Suprapubic skin (tissue), 4 donors: ENCODE measurements at regions not wholly inside any gene's neighbourhood (a gene's known extent, or its start where the extent isn't known, plus 50 kb on each side); places are given as distances from the start of the nearest gene placed in this dataset.

Experiments
- DNase-seq, 2 donors: peaks; one replicate each; pipeline ENCODE4 v3.0.0-alpha.2; 2019; ENCODE audit warnings: low spot score in 2 of 2
- H3K27ac ChIP-seq: fragments of 200-600 bp; sonication (generic); one replicate; pipeline ENCODE4 v1.5.1; 2019
- H3K27me3 ChIP-seq: fragments of 200-600 bp; sonication (generic); one replicate; pipeline ENCODE4 v1.5.1; 2019
- H3K36me3 ChIP-seq: fragments of 200-600 bp; sonication (generic); one replicate; pipeline ENCODE4 v1.5.1; 2019
- H3K4me1 ChIP-seq: fragments of 200-600 bp; sonication (generic); one replicate; pipeline ENCODE4 v1.5.1; 2019
- H3K4me3 ChIP-seq: fragments of 200-600 bp; sonication (generic); one replicate; pipeline ENCODE4 v1.5.1; 2019; ENCODE audit warnings: mild to moderate bottlenecking
- H3K9me3 ChIP-seq: fragments of 200-600 bp; sonication (generic); one replicate; pipeline ENCODE4 v1.5.1; 2019
- EP300 ChIP-seq: sonication (generic); formaldehyde crosslinking; IDR thresholded peaks from one replicate; pipeline ENCODE4 v1.6.1; 2017; ENCODE audit warnings: antibody characterized with exemption
- POLR2A ChIP-seq, 2 donors: fragments of 450-650 bp; IDR thresholded peaks; one replicate each; pipeline ENCODE4 v1.6.1; 2017; ENCODE audit warnings: antibody characterized with exemption in 2 of 2, mild to moderate bottlenecking in 2 of 2, moderate library complexity in 2 of 2
- POLR2AphosphoS5 ChIP-seq, 3 donors: sonication (generic); formaldehyde crosslinking; IDR thresholded peaks; one replicate each; pipeline ENCODE4 v1.6.1; 2017; ENCODE audit warnings: antibody characterized with exemption in 3 of 3
- WGBS: methylation state at CpG from one replicate; pipeline ENCODE4 v1.1.5; 2018; 5-methylcytosine and 5-hydroxymethylcytosine counted together
- TF ChIP-seq, protein P1 (sequence below), 2 donors: fragments of 200-600 bp in 1 of 2; fragments of 450-650 bp in 1 of 2; sonication (generic) in 1 of 2; IDR thresholded peaks; one replicate each; pipeline ENCODE4 v1.5.1; 2016 to 2019; ENCODE audit warnings: antibody characterized with exemption in 2 of 2, mild to moderate bottlenecking in 1 of 2, moderate library complexity in 1 of 2

DNA sequence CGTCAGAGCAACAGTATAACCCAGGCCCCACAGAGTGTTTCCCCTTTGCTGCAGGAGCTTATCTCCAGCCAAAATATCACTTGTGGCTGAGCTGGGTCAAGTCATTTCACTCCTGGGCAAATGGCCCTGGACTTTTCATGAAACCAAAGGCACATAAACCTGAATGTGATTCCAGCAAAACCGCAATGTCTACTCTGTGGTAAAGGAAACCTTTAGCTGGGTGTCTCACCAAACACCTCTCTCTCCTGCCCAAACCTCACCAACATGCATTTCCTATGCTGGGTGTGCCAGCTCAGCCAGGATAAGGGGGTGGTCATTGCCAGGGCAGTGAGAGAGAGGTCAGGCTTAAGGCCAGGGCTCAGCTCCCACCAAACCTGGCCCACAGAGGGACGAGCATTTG, 67.4 kb downstream of the GTPBP8 start:
- no peak for DNase-seq
- H3K9me3 ChIP-seq: no peaks in the 10 kb centered on the region
- no peaks in the 10 kb centered on the region for H3K27me3 ChIP-seq
- H3K36me3 ChIP-seq: no peaks in the 10 kb centered on the region
- TF ChIP-seq POLR2AphosphoS5 (IDR thresholded peaks at IDR 0.05) (no peak), POLR2A (IDR thresholded peaks at IDR 0.05) (no peak), EP300 (no peak)
- TF ChIP-seq, protein P1, sequence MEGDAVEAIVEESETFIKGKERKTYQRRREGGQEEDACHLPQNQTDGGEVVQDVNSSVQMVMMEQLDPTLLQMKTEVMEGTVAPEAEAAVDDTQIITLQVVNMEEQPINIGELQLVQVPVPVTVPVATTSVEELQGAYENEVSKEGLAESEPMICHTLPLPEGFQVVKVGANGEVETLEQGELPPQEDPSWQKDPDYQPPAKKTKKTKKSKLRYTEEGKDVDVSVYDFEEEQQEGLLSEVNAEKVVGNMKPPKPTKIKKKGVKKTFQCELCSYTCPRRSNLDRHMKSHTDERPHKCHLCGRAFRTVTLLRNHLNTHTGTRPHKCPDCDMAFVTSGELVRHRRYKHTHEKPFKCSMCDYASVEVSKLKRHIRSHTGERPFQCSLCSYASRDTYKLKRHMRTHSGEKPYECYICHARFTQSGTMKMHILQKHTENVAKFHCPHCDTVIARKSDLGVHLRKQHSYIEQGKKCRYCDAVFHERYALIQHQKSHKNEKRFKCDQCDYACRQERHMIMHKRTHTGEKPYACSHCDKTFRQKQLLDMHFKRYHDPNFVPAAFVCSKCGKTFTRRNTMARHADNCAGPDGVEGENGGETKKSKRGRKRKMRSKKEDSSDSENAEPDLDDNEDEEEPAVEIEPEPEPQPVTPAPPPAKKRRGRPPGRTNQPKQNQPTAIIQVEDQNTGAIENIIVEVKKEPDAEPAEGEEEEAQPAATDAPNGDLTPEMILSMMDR (IDR thresholded peaks at IDR 0.05): no peak
- 97% methylated on average over 3 of the region's 3 CpGs for WGBS
- H3K4me3 ChIP-seq: no peak overlapping the region
- no peaks in the 10 kb centered on the region for H3K4me1 ChIP-seq
- no peak overlapping the region for H3K27ac ChIP-seq

DNA sequence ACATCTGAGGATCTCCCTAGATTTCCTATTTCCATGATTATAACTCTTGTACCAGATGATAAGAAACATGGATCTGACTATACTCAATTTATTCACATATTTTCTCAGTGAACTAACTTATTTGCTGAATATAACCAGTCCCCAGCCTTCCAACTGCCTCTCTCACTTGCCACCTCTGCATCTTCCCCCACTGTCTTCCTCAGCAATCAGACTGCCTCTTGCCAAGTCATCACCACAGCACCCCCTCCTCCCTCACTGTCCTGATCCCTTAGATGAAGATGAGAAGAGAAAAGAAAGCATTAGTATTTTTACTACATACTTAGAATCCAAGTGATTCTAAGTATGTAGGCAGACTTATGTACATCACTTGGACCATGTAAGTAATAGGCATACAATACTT, 71.9 kb downstream of the GTPBP8 start:
- H3K27ac ChIP-seq: no peak overlapping the region
- no peaks in the 10 kb centered on the region for H3K9me3 ChIP-seq
- H3K4me1 ChIP-seq: no peaks in the 10 kb centered on the region
- H3K4me3 ChIP-seq: no peak overlapping the region
- TF ChIP-seq POLR2A (IDR thresholded peaks at IDR 0.05): no peak
- TF ChIP-seq, protein P1 (IDR thresholded peaks at IDR 0.05): no peak
- no peaks in the 10 kb centered on the region for H3K27me3 ChIP-seq
- DNase-seq: no peak
- no peaks in the 10 kb centered on the region for H3K36me3 ChIP-seq

DNA sequence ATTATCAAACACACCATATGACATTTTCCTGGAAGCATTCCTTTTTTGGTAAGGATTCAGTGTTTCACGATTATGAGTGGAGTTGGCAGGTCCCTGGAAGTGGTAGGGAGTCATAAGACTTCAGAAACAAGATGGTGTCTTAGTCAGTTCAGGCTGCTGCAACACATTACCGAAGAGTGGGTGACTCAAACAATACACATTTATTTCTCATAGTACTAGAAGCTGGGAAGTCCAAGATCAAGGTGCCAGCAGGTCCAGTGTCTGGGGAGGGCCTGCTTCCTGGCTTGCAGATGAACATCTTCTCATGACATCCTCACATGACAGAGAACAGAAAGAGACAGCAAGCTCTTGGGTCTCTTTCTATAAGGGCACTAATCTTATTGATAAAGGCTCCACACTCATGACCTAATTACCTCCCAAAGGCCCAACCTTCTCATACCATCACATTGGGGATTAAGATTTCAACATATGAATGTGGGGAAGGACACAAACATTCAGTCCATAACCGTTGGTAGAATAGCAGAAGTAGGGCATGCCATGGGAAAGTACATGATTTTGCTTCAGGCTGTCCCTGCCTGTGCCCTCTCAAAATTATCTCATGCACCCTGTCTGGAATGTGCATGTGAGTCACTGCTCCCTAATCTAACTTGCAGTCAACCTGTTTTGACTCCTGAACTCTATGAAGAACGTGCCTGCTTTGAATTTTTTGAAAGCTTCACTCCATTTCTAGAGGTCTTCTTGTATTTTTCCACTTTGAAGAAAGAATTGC, 72.5 kb downstream of the GTPBP8 start:
- no peaks in the 10 kb centered on the region for H3K4me1 ChIP-seq
- no peaks in the 10 kb centered on the region for H3K9me3 ChIP-seq
- no peak overlapping the region for H3K27ac ChIP-seq
- no peaks in the 10 kb centered on the region for H3K36me3 ChIP-seq
- 63% methylated on average over 4 of the region's 4 CpGs for WGBS
- TF ChIP-seq POLR2AphosphoS5 (IDR thresholded peaks at IDR 0.05): no peak
- TF ChIP-seq, protein P1 (IDR thresholded peaks at IDR 0.05): no peak
- no peak for TF ChIP-seq POLR2A (IDR thresholded peaks at IDR 0.05)
- no peak for TF ChIP-seq EP300
- no peaks in the 10 kb centered on the region for H3K27me3 ChIP-seq
- H3K4me3 ChIP-seq: no peak overlapping the region
- DNase-seq: no peak

DNA sequence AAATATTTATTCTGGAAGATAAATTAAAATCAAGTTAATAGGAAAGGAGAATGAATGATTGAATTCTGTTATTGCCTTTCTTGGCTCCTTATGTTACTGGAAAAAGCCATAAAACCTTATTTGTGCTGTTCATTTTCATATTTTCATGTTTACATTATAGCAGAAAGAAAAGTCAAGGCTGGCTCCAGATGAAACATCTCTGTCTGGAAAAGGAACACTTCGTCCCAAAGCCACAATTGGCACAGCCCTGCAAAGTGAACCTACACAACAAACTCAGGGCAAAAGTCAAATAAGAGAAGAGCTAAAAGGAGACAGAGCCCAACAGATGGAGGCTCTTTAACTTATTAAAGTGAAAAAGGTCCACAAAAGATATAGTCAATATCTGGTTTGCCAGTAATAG, 73.4 kb downstream of the GTPBP8 start:
- Histone ChIP-seq H3K36me3 (no peaks in the 10 kb centered on the region), H3K4me1 (no peaks in the 10 kb centered on the region), H3K27me3 (no peaks in the 10 kb centered on the region), H3K27ac (no peak overlapping the region), H3K9me3 (no peaks in the 10 kb centered on the region), H3K4me3 (no peak overlapping the region)
- WGBS: 80% methylated on average over 1 of the region's 1 CpG
- no peak for DNase-seq
- TF ChIP-seq, protein P1 (IDR thresholded peaks at IDR 0.05): no peak
- TF ChIP-seq POLR2A (IDR thresholded peaks at IDR 0.05) (no peak), EP300 (no peak), POLR2AphosphoS5 (IDR thresholded peaks at IDR 0.05) (no peak)

DNA sequence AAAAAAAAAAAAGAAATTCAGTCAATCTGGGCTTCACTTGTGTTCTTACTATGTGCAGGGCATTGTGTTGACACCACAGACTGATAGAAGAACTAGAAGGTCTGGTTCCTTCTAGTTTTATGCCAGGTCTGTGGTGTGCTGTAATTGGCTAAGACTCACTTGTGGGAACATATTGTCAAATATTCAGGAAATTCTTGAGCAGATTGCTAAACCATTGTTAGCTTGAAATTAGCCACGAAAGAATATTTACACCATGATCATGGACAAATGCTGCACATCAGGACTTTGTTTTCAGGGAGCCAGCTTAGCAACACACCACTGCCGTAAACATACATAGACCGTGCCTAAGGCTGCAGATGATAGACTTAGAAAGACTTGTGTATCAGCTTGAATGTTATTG, 74.6 kb downstream of the GTPBP8 start:
- TF ChIP-seq, protein P1 (IDR thresholded peaks at IDR 0.05): no peak
- no peak for TF ChIP-seq POLR2A (IDR thresholded peaks at IDR 0.05)
- TF ChIP-seq EP300: no peak
- no peak for TF ChIP-seq POLR2AphosphoS5 (IDR thresholded peaks at IDR 0.05)

More for the DNA sequence above, 74.6 kb downstream of the GTPBP8 start:
- H3K4me3 ChIP-seq: no peak overlapping the region
- no peaks in the 10 kb centered on the region for H3K27me3 ChIP-seq
- WGBS: 87% methylated on average over 3 of the region's 3 CpGs
- no peak overlapping the region for H3K27ac ChIP-seq
- H3K9me3 ChIP-seq: no peaks in the 10 kb centered on the region
- H3K36me3 ChIP-seq: no peaks in the 10 kb centered on the region
- no peak for DNase-seq
- H3K4me1 ChIP-seq: no peaks in the 10 kb centered on the region
